ENCODE measurements at regions not wholly inside any gene's neighbourhood (a gene's known extent, or its start where the extent isn't known, plus 50 kb on each side); places are given as distances from the start of the nearest gene placed in this dataset.

GRCh38 chr11:25755381-25755780, 576.5 kb upstream of the ANO3 start:
- H4K20me1 ChIP-seq (ENCODE audit: insufficient read depth, low read length) = no peaks in the 10 kb centered on the region
- no peak overlapping the region for H3K4me2 ChIP-seq (ENCODE audit: low read length)
- no peak overlapping the region for H3K27ac ChIP-seq (ENCODE audit: low read length)
- no peaks in the 10 kb centered on the region for H3K79me2 ChIP-seq (ENCODE audit: low read length)
- no peak overlapping the region for H3K4me3 ChIP-seq (ENCODE audit: low read length)
- TF ChIP-seq EZH2phosphoT487 (IDR thresholded peaks at IDR 0.05; ENCODE audit: low read depth) = no peak
- TF ChIP-seq CTCF (IDR thresholded peaks at IDR 0.05; ENCODE audit: low read depth, low read length) = no peak
- no peaks in the 10 kb centered on the region for H3K4me1 ChIP-seq (ENCODE audit: low read length)
- H3K9me3 ChIP-seq (ENCODE audit: insufficient read depth, low read length) = no peaks in the 10 kb centered on the region
- no peak overlapping the region for H2AFZ ChIP-seq (ENCODE audit: low read depth, low read length)
- no peaks in the 10 kb centered on the region for H3K27me3 ChIP-seq (ENCODE audit: low read depth, low read length)
- H3K36me3 ChIP-seq (replicated peaks; ENCODE audit: low read depth, low read length) = no peaks in the 10 kb centered on the region
- H3K9ac ChIP-seq (ENCODE audit: low read length) = no peak overlapping the region

GRCh38 chr11:25755918-25756584, 575.9 kb upstream of the ANO3 start:
- Histone ChIP-seq H3K36me3 (replicated peaks; ENCODE audit: low read depth, low read length) (no peaks in the 10 kb centered on the region), H3K4me2 (ENCODE audit: low read length) (no peak overlapping the region), H3K4me3 (ENCODE audit: low read length) (no peak overlapping the region), H4K20me1 (ENCODE audit: insufficient read depth, low read length) (no peaks in the 10 kb centered on the region), H3K9ac (ENCODE audit: low read length) (no peak overlapping the region), H3K4me1 (ENCODE audit: low read length) (no peaks in the 10 kb centered on the region), H3K27ac (ENCODE audit: low read length) (no peak overlapping the region), H3K79me2 (ENCODE audit: low read length) (no peaks in the 10 kb centered on the region), H3K27me3 (ENCODE audit: low read depth, low read length) (no peaks in the 10 kb centered on the region), H2AFZ (ENCODE audit: low read depth, low read length) (no peak overlapping the region), H3K9me3 (ENCODE audit: insufficient read depth, low read length) (no peaks in the 10 kb centered on the region)
- TF ChIP-seq EZH2phosphoT487 (IDR thresholded peaks at IDR 0.05; ENCODE audit: low read depth) (no peak), CTCF (IDR thresholded peaks at IDR 0.05; ENCODE audit: low read depth, low read length) (no peak)

- H3K4me3 ChIP-seq (ENCODE audit: low read length) = no peak overlapping the region
- H3K4me2 ChIP-seq (ENCODE audit: low read length) = no peak overlapping the region
- H2AFZ ChIP-seq (ENCODE audit: low read depth, low read length) = no peak overlapping the region
- H4K20me1 ChIP-seq (ENCODE audit: insufficient read depth, low read length) = no peaks in the 10 kb centered on the region
- no peak overlapping the region for H3K9ac ChIP-seq (ENCODE audit: low read length)
- TF ChIP-seq CTCF (IDR thresholded peaks at IDR 0.05; ENCODE audit: low read depth, low read length) = no peak
- TF ChIP-seq EZH2phosphoT487 (IDR thresholded peaks at IDR 0.05; ENCODE audit: low read depth) = no peak
- no peaks in the 10 kb centered on the region for H3K36me3 ChIP-seq (replicated peaks; ENCODE audit: low read depth, low read length)
- H3K27ac ChIP-seq (ENCODE audit: low read length) = no peak overlapping the region
- no peaks in the 10 kb centered on the region for H3K9me3 ChIP-seq (ENCODE audit: insufficient read depth, low read length)
- H3K4me1 ChIP-seq (ENCODE audit: low read length) = no peaks in the 10 kb centered on the region
- no peaks in the 10 kb centered on the region for H3K79me2 ChIP-seq (ENCODE audit: low read length)
- no peaks in the 10 kb centered on the region for H3K27me3 ChIP-seq (ENCODE audit: low read depth, low read length)
Observed at GRCh38 chr11:25758145-25758661, 573.7 kb upstream of the ANO3 start.

GRCh38 chr11:25766332-25767015, 565.5 kb upstream of the ANO3 start:
- Histone ChIP-seq H3K27ac (ENCODE audit: low read length) (no peak overlapping the region), H3K36me3 (replicated peaks; ENCODE audit: low read depth, low read length) (no peaks in the 10 kb centered on the region), H3K4me2 (ENCODE audit: low read length) (no peak overlapping the region), H3K9me3 (ENCODE audit: insufficient read depth, low read length) (no peaks in the 10 kb centered on the region), H3K27me3 (ENCODE audit: low read depth, low read length) (no peaks in the 10 kb centered on the region), H2AFZ (ENCODE audit: low read depth, low read length) (no peak overlapping the region), H3K79me2 (ENCODE audit: low read length) (no peaks in the 10 kb centered on the region), H3K4me3 (ENCODE audit: low read length) (no peak overlapping the region), H3K4me1 (ENCODE audit: low read length) (no peaks in the 10 kb centered on the region), H3K9ac (ENCODE audit: low read length) (no peak overlapping the region), H4K20me1 (ENCODE audit: insufficient read depth, low read length) (no peaks in the 10 kb centered on the region)
- TF ChIP-seq CTCF (IDR thresholded peaks at IDR 0.05; ENCODE audit: low read depth, low read length) (no peak), EZH2phosphoT487 (IDR thresholded peaks at IDR 0.05; ENCODE audit: low read depth) (no peak)
